HepG2 (cell line): ENCODE measurements at regions not wholly inside any gene's neighbourhood (a gene's known extent, or its start where the extent isn't known, plus 50 kb on each side); places are given as distances from the start of the nearest gene placed in this dataset.

Experiments
- ATAC-seq: fragments of 200-7000 bp; cut with Tn5 transposase; 3 replicates; pipeline ENCODE4 v1.9.1; 2020; ENCODE audit warnings: mild to moderate bottlenecking, moderate library complexity
- BruUV-seq: library from RNA; stranded (reverse); fragments of 400-500 nt; replicated peaks from 2 replicates; lab custom pipeline; 2021; lab: Mats Ljungman, UMichigan
- CTCF ChIA-PET: fragments of 300-600 bp; formaldehyde crosslinking; extraction: SDS; loops from one replicate; lab custom pipeline; 2021; ENCODE audit warnings: low total read pairs, inconsistent platforms, low intra/inter-chr PET ratio; lab: Yijun Ruan, JAX
- POLR2A ChIA-PET: fragments of 350-600 bp; sonication (Branson Sonifier 250); formaldehyde crosslinking; loops from one replicate; lab custom pipeline; 2020; ENCODE audit warnings: antibody characterized with exemption, inconsistent platforms; lab: Yijun Ruan, JAX
- DNase-seq: peaks from one replicate; pipeline ENCODE4 v3.0.0-alpha.2; 2015; ENCODE audit warnings: low spot score
- FAIRE-seq: peaks from 3 replicates; lab custom pipeline; 2011; peaks lifted over from hg19 to GRCh38; lab: Jason Lieb, UNC
- H2AFZ ChIP-seq: one replicate; pipeline ENCODE4 v1.6.1; 2011; ENCODE audit warnings: low read length, inconsistent platforms
- H3K27ac ChIP-seq: fragments of 300-600 bp; 3 replicates; pipeline ENCODE4 v1.8.0; 2011; ENCODE audit warnings: mixed run types, mild to moderate bottlenecking, mixed read lengths, low read length, inconsistent platforms; ENCODE audit not compliant: insufficient read depth; ENCODE audit errors: extremely low read length
- H3K27me3 ChIP-seq, 2 experiments: fragments of 200-600 bp in 1 of 2; 2 replicates in 1 of 2; 3 replicates in 1 of 2; pipeline versions ENCODE4 v1.6.0 to v1.8.0; 2011; ENCODE audit warnings: low read length in 2 of 2, mild to moderate bottlenecking in 2 of 2, moderate library complexity in 2 of 2, inconsistent platforms in 1 of 2; ENCODE audit not compliant: insufficient read depth in 2 of 2, control insufficient read depth in 1 of 2
- H3K36me3 ChIP-seq, 2 experiments: fragments of 200-600 bp in 1 of 2; replicated peaks in 1 of 2; 2 replicates in 1 of 2; 3 replicates in 1 of 2; pipeline versions ENCODE4 v1.5.1 to v1.8.0; 2011; ENCODE audit warnings: low read length in 2 of 2, inconsistent platforms in 1 of 2; ENCODE audit not compliant: insufficient read depth in 2 of 2, control insufficient read depth in 1 of 2
- H3K4me1 ChIP-seq: 2 replicates; pipeline ENCODE4 v1.5.1; 2012; ENCODE audit warnings: low read length, inconsistent platforms; ENCODE audit not compliant: insufficient read depth
- H3K4me2 ChIP-seq: 2 replicates; pipeline ENCODE4 v1.6.0; 2011; ENCODE audit warnings: low read depth, low read length, inconsistent platforms
- H3K4me3 ChIP-seq, 3 experiments: fragments of 200-600 bp in 1 of 3; sonication (generic), shearing (Covaris generic) in 1 of 3; replicated peaks in 1 of 3; 2 replicates each; pipeline ENCODE4 v1.5.1; 2011 to 2016; ENCODE audit warnings: low read length in 3 of 3, inconsistent platforms in 2 of 3, low read depth in 2 of 3, mild to moderate bottlenecking in 2 of 3, control low read depth in 1 of 3, mixed read lengths in 1 of 3; ENCODE audit not compliant: insufficient read depth in 1 of 3
- H3K79me2 ChIP-seq: one replicate; pipeline ENCODE4 v1.6.1; 2011; ENCODE audit warnings: low read length, inconsistent platforms; ENCODE audit not compliant: insufficient read depth
- H3K9ac ChIP-seq: 2 replicates; pipeline ENCODE4 v1.6.0; 2011; ENCODE audit warnings: mild to moderate bottlenecking, low read depth, low read length, inconsistent platforms; ENCODE audit not compliant: insufficient read depth
- H3K9me3 ChIP-seq: 2 replicates; pipeline ENCODE4 v1.5.1; 2012; ENCODE audit warnings: mild to moderate bottlenecking, low read length
- H4K20me1 ChIP-seq: 2 replicates; pipeline ENCODE4 v1.6.0; 2011; ENCODE audit warnings: inconsistent platforms, mild to moderate bottlenecking, low read length, moderate library complexity; ENCODE audit not compliant: insufficient read depth
- CSRNP1 ChIP-seq: sonication (generic); formaldehyde crosslinking; IDR thresholded peaks from 2 replicates; pipeline ENCODE4 v1.8.1; 2023; ENCODE audit warnings: mild to moderate bottlenecking, missing genetic modification reagents
- FOXC1 ChIP-seq: sonication (generic); formaldehyde crosslinking; IDR thresholded peaks from 2 replicates; pipeline ENCODE4 v1.8.0; 2022; ENCODE audit warnings: mild to moderate bottlenecking, missing genetic modification reagents, borderline replicate concordance
- MYNN ChIP-seq: sonication (generic); formaldehyde crosslinking; IDR thresholded peaks from 2 replicates; pipeline ENCODE4 v1.4.0; 2020; ENCODE audit warnings: mild to moderate bottlenecking, low read depth, missing genetic modification reagents
- TAF1 ChIP-seq: sonication (generic); formaldehyde crosslinking; IDR thresholded peaks from 2 replicates; pipeline ENCODE4 v1.4.0; 2020; ENCODE audit warnings: missing genetic modification reagents
- TBL1XR1 ChIP-seq: fragments of 150-350 bp; IDR thresholded peaks from 2 replicates; pipeline ENCODE4 v1.6.1; 2014; ENCODE audit warnings: borderline replicate concordance, low read length; ENCODE audit not compliant: partially characterized antibody
- TEAD3 ChIP-seq: optimal IDR thresholded peaks from 2 replicates; pipeline ENCODE3; 2016; ENCODE audit warnings: borderline replicate concordance
- ZFP36L1 ChIP-seq: sonication (generic); formaldehyde crosslinking; IDR thresholded peaks from 2 replicates; pipeline ENCODE4 v1.8.0; 2022; ENCODE audit warnings: mild to moderate bottlenecking, missing genetic modification reagents, moderate library complexity
- ZMAT3 ChIP-seq: sonication (generic); formaldehyde crosslinking; conservative IDR thresholded peaks from 2 replicates; pipeline ENCODE4 v1.7.0; 2021; ENCODE audit warnings: missing genetic modification reagents
- ZNF17 ChIP-seq: sonication (generic); formaldehyde crosslinking; IDR thresholded peaks from 2 replicates; pipeline ENCODE4 v1.5.0; 2020; ENCODE audit warnings: mild to moderate bottlenecking, missing genetic modification reagents
- ZNF333 ChIP-seq: sonication (generic); formaldehyde crosslinking; IDR thresholded peaks from 2 replicates; pipeline ENCODE4 v1.4.0; 2020; ENCODE audit warnings: mild to moderate bottlenecking, missing genetic modification reagents, borderline replicate concordance
- ZNF350 ChIP-seq: sonication (generic); formaldehyde crosslinking; IDR thresholded peaks from 2 replicates; pipeline ENCODE4 v1.4.0; 2020; ENCODE audit warnings: mild to moderate bottlenecking, low read depth, missing genetic modification reagents, borderline replicate concordance
- ZSCAN12 ChIP-seq: sonication (generic); formaldehyde crosslinking; IDR thresholded peaks from 2 replicates; pipeline ENCODE4 v1.9.0; 2021; ENCODE audit warnings: mild to moderate bottlenecking, missing genetic modification reagents
- WGBS: methylation state at CpG from one replicate; pipeline ENCODE4 v1.1.6; 2017; ENCODE audit warnings: low lambda C conversion rate; 5-methylcytosine and 5-hydroxymethylcytosine counted together
- in situ Hi-C: cut with HindIII; loops from 2 replicates; pipeline ENCODE4 v1.10.0; 2017; ENCODE audit warnings: low pct_unique_long_range_greater_than_20kb; ENCODE audit not compliant: extremely low pct_ligation_motif_present
- intact Hi-C: fragments of 100-400 bp; cut with micrococcal nuclease; formaldehyde crosslinking; loops from one replicate; pipeline ENCODE4 v1.10.0; 2022; ENCODE audit not compliant: unreplicated experiment

GRCh38 chr6:113709936-113710509 lies 147.1 kb upstream of the MARCKS start:
- Histone ChIP-seq H3K36me3 (no peaks in the 10 kb centered on the region), H3K27me3 (no peaks in the 10 kb centered on the region), H3K4me2 (peak overlapping the region; percentile 28), H3K27ac (no peak overlapping the region), H4K20me1 (no peaks in the 10 kb centered on the region), H3K9ac (no peak overlapping the region), H2AFZ (peak overlapping the region; percentile 49), H3K4me3 (no peak overlapping the region)
- FAIRE-seq = no peak
- WGBS = 8% methylated on average over 5 of the region's 6 CpGs
- intact Hi-C loops = no loop called here
- CTCF ChIA-PET = no interaction called here
- DNase-seq = no peak
- BruUV-seq = no TSS peak
- no peak for TF ChIP-seq TBL1XR1
- TF ChIP-seq ZSCAN12 (CRISPR knock-in tag) = no peak
- no peak for TF ChIP-seq CSRNP1 (CRISPR knock-in tag)
- TF ChIP-seq TAF1 (CRISPR knock-in tag) = no peak
- TF ChIP-seq ZNF17 = no peak
- TF ChIP-seq FOXC1 (CRISPR knock-in tag) = no peak
- no peak for TF ChIP-seq MYNN (CRISPR knock-in tag)
- TF ChIP-seq, all 625 proteins: peak for 0
- ATAC-seq = no peak
- Histone ChIP-seq H3K79me2 (no peaks in the 10 kb centered on the region), H3K9me3 (no peaks in the 10 kb centered on the region), H3K4me1 (peaks cover 7% of the 10 kb centered on the region; the same call in 1 of the 2 replicates)
- POLR2A ChIA-PET = no interaction called here
- in situ Hi-C loops = no loop called here

- ATAC-seq (no peak), FAIRE-seq (no peak), DNase-seq (no peak)
- Histone ChIP-seq H3K4me1 (peaks cover 11% of the 10 kb centered on the region; the same call in 1 of the 2 replicates), H2AFZ (no peak overlapping the region), H3K27ac (no peak overlapping the region), H4K20me1 (no peaks in the 10 kb centered on the region), H3K4me2 (no peak overlapping the region), H3K36me3 (no peaks in the 10 kb centered on the region), H3K9me3 (no peaks in the 10 kb centered on the region), H3K4me3 (no peak overlapping the region), H3K9ac (no peak overlapping the region), H3K79me2 (no peaks in the 10 kb centered on the region), H3K27me3 (no peaks in the 10 kb centered on the region)
- BruUV-seq = no TSS peak
- POLR2A ChIA-PET = no interaction called here
- intact Hi-C loops = no loop called here
- TF ChIP-seq ZFP36L1 (CRISPR knock-in tag) = no peak
- no peak for TF ChIP-seq ZNF333 (CRISPR knock-in tag)
- no peak for TF ChIP-seq ZNF350 (CRISPR knock-in tag)
- TF ChIP-seq TEAD3 (CRISPR knock-in tag) = no peak
- no peak for TF ChIP-seq ZMAT3 (CRISPR knock-in tag)
- in situ Hi-C loops = no loop called here
- 21% methylated on average over 1 of the region's 2 CpGs for WGBS
- CTCF ChIA-PET = no interaction called here
Measured at GRCh38 chr6:113713665-113714064, 143.5 kb upstream of the MARCKS start.
